ENCODE measurements at regions not wholly inside any gene's neighbourhood (a gene's known extent, or its start where the extent isn't known, plus 50 kb on each side); places are given as distances from the start of the nearest gene placed in this dataset.
A peak's percentile ranks its signal among the peaks of the same experiment; 100 is the strongest.

DNA sequence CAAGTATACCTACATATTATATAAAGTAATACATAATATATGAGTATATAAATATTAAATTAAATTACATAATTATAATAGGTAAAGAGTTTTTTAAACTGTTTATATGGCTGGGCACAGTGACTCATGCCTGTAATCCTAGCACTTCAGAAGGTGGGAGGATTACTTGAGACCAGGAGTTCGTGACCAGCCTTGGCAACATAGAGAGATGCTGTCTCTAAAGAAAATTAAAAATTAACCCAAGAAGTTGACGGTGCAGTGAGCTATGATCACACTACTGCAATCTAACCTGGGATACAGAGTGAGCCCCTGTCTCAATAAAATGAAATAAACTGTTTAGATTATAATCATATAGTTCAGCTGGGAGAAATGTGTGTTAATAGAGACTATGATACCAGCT, 363.0 kb downstream of the DDX10 start:
- DNase-seq (ENCODE audit: low spot score), result no peak
- H3K27ac ChIP-seq (ENCODE audit: low read depth, low read length, poor library complexity, severe bottlenecking), result no peak overlapping the region
- no peak overlapping the region for H3K4me3 ChIP-seq (ENCODE audit: low read depth, low read length, poor library complexity, severe bottlenecking)
- ChIA-PET CTCF (no interaction called here), POLR2A (ENCODE audit: low non-redundant PET) (no interaction called here)
- no peaks in the 10 kb centered on the region for H3K36me3 ChIP-seq (ENCODE audit: insufficient read depth, low read length, poor library complexity, severe bottlenecking)
- no peaks in the 10 kb centered on the region for H3K4me1 ChIP-seq (ENCODE audit: insufficient read depth, low read length, poor library complexity, severe bottlenecking)
- peaks cover 3% of the 10 kb centered on the region for H3K9me3 ChIP-seq (ENCODE audit: low read depth, low read length, poor library complexity, severe bottlenecking)
- no TSS peak for BruUV-seq (replicated peaks)
- intact Hi-C loops (cut with micrococcal nuclease; ENCODE audit: unreplicated experiment), result no loop called here
- H3K27me3 ChIP-seq (replicated peaks; ENCODE audit: insufficient read depth, low read depth, low read length, poor library complexity), result no peaks in the 10 kb centered on the region
- TF ChIP-seq CTCF (conservative IDR thresholded peaks at IDR 0.05; ENCODE audit: low read depth, low read length) (no peak), EZH2 (IDR thresholded peaks at IDR 0.05; ENCODE audit: borderline replicate concordance, low read depth, low read length, poor library complexity, severe bottlenecking) (no peak)

GRCh38 chr11:109029927-109030326, 365.1 kb downstream of the DDX10 start:
- ChIA-PET POLR2A (ENCODE audit: low non-redundant PET) (no interaction called here), CTCF (no interaction called here)
- intact Hi-C loops (cut with micrococcal nuclease; ENCODE audit: unreplicated experiment), result no loop called here
- no peaks in the 10 kb centered on the region for H3K36me3 ChIP-seq (ENCODE audit: insufficient read depth, low read length, poor library complexity, severe bottlenecking)
- no peak overlapping the region for H3K4me3 ChIP-seq (ENCODE audit: low read depth, low read length, poor library complexity, severe bottlenecking)
- no peaks in the 10 kb centered on the region for H3K4me1 ChIP-seq (ENCODE audit: insufficient read depth, low read length, poor library complexity, severe bottlenecking)
- no peak overlapping the region for H3K27ac ChIP-seq (ENCODE audit: low read depth, low read length, poor library complexity, severe bottlenecking)
- no peaks in the 10 kb centered on the region for H3K27me3 ChIP-seq (replicated peaks; ENCODE audit: insufficient read depth, low read depth, low read length, poor library complexity)
- BruUV-seq (replicated peaks), result no TSS peak
- DNase-seq (ENCODE audit: low spot score), result no peak
- no peaks in the 10 kb centered on the region for H3K9me3 ChIP-seq (ENCODE audit: low read depth, low read length, poor library complexity, severe bottlenecking)
- TF ChIP-seq EZH2 (IDR thresholded peaks at IDR 0.05; ENCODE audit: borderline replicate concordance, low read depth, low read length, poor library complexity, severe bottlenecking) (no peak), CTCF (conservative IDR thresholded peaks at IDR 0.05; ENCODE audit: low read depth, low read length) (no peak)

GRCh38 chr11:109033627-109034338, 368.9 kb downstream of the DDX10 start:
- Histone ChIP-seq H3K27me3 (replicated peaks; ENCODE audit: insufficient read depth, low read depth, low read length, poor library complexity) (no peaks in the 10 kb centered on the region), H3K4me3 (ENCODE audit: low read depth, low read length, poor library complexity, severe bottlenecking) (no peak overlapping the region), H3K36me3 (ENCODE audit: insufficient read depth, low read length, poor library complexity, severe bottlenecking) (no peaks in the 10 kb centered on the region), H3K4me1 (ENCODE audit: insufficient read depth, low read length, poor library complexity, severe bottlenecking) (no peaks in the 10 kb centered on the region), H3K27ac (ENCODE audit: low read depth, low read length, poor library complexity, severe bottlenecking) (no peak overlapping the region), H3K9me3 (ENCODE audit: low read depth, low read length, poor library complexity, severe bottlenecking) (no peaks in the 10 kb centered on the region)
- peak; percentile 63 for DNase-seq (ENCODE audit: low spot score)
- no TSS peak for BruUV-seq (replicated peaks)
- intact Hi-C loops (cut with micrococcal nuclease; ENCODE audit: unreplicated experiment), result no loop called here
- POLR2A ChIA-PET (ENCODE audit: low non-redundant PET), result no interaction called here
- TF ChIP-seq EZH2 (IDR thresholded peaks at IDR 0.05; ENCODE audit: borderline replicate concordance, low read depth, low read length, poor library complexity, severe bottlenecking), result no peak
- TF ChIP-seq CTCF (conservative IDR thresholded peaks at IDR 0.05; ENCODE audit: low read depth, low read length), result no peak
- CTCF ChIA-PET, result no interaction called here

Measured in A673 (cell line).